RWPE2 (cell line): ENCODE measurements at regions not wholly inside any gene's neighbourhood (a gene's known extent, or its start where the extent isn't known, plus 50 kb on each side); places are given as distances from the start of the nearest gene placed in this dataset.
A peak's percentile ranks its signal among the peaks of the same experiment; 100 is the strongest.

Source experiments
- ATAC-seq: fragments of 200-7000 bp; cut with Tn5 transposase; 3 replicates; pipeline ENCODE4 v1.9.1; 2021; ENCODE audit warnings: low read depth
- DNase-seq: peaks from one replicate; pipeline ENCODE4 v3.0.0-alpha.2; 2020; ENCODE audit warnings: low spot score
- H3K27ac ChIP-seq: fragments of 450-650 bp; 2 replicates; pipeline ENCODE4 v1.5.1; 2017; ENCODE audit warnings: mild to moderate bottlenecking; ENCODE audit not compliant: poor library complexity, severe bottlenecking
- H3K27me3 ChIP-seq: fragments of 250-450 bp; sonication (Bioruptor Pico); 2 replicates; pipeline ENCODE4 v1.5.1; 2021; ENCODE audit warnings: mild to moderate bottlenecking, moderate library complexity; ENCODE audit not compliant: insufficient read depth, poor library complexity, severe bottlenecking
- H3K36me3 ChIP-seq: fragments of 250-450 bp; sonication (Bioruptor Pico); 2 replicates; pipeline ENCODE4 v1.5.1; 2020; ENCODE audit warnings: low read depth, mild to moderate bottlenecking, moderate library complexity
- H3K4me1 ChIP-seq: fragments of 250-450 bp; sonication (Bioruptor Pico); 2 replicates; pipeline ENCODE4 v1.5.1; 2021; ENCODE audit warnings: mild to moderate bottlenecking, moderate library complexity; ENCODE audit not compliant: insufficient read depth, poor library complexity, severe bottlenecking
- H3K4me3 ChIP-seq: fragments of 250-450 bp; sonication (Bioruptor Pico); 2 replicates; pipeline ENCODE4 v1.5.1; 2021; ENCODE audit warnings: mild to moderate bottlenecking, moderate library complexity; ENCODE audit not compliant: severe bottlenecking
- H3K9me3 ChIP-seq: fragments of 250-450 bp; sonication (Bioruptor Pico); 2 replicates; pipeline ENCODE4 v1.5.1; 2021; ENCODE audit warnings: mild to moderate bottlenecking, moderate library complexity; ENCODE audit not compliant: severe bottlenecking
- TF ChIP-seq, protein P1 (sequence below): fragments of 450-650 bp; IDR thresholded peaks from one replicate; pipeline ENCODE4 v1.5.1; 2017; ENCODE audit warnings: mild to moderate bottlenecking, moderate library complexity; ENCODE audit not compliant: poor library complexity, severe bottlenecking

DNA sequence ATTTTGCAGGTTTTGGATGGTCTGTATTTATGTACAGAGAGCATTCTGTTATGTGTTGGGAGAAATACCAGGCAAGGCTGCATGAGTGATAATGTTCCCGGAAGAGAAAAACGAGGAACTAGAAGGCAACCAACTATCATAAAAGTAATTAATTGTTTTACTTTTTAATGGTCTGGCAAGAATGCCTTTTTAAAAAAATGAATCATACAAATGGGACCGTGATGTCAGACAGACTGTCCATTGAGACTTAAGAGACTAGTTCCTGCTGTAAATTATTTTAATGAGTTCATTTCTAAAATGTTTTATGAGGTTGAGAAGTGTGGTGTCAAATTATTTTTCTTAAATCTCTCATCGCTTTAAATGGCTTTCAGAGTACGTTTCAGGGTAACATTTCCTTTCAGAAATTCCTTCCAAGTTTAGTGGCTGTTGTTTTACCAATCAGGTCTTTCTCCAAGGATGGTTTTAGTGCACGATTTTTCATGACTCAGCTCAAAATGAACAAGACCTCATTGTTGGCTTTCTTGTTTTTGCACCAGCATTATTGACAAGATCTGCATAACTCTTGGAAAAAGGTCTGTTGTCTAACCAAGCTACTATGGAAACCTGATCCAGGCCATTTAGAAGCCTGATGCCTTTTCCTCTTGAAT lies 86.1 kb upstream of the ARHGAP5 start:
- Histone ChIP-seq H3K27ac (peak overlapping the region; percentile 96), H3K27me3 (no peaks in the 10 kb centered on the region), H3K4me3 (no peak overlapping the region), H3K36me3 (no peaks in the 10 kb centered on the region), H3K9me3 (peaks cover under 1% of the 10 kb centered on the region), H3K4me1 (peaks cover 29% of the 10 kb centered on the region)
- TF ChIP-seq, protein P1, sequence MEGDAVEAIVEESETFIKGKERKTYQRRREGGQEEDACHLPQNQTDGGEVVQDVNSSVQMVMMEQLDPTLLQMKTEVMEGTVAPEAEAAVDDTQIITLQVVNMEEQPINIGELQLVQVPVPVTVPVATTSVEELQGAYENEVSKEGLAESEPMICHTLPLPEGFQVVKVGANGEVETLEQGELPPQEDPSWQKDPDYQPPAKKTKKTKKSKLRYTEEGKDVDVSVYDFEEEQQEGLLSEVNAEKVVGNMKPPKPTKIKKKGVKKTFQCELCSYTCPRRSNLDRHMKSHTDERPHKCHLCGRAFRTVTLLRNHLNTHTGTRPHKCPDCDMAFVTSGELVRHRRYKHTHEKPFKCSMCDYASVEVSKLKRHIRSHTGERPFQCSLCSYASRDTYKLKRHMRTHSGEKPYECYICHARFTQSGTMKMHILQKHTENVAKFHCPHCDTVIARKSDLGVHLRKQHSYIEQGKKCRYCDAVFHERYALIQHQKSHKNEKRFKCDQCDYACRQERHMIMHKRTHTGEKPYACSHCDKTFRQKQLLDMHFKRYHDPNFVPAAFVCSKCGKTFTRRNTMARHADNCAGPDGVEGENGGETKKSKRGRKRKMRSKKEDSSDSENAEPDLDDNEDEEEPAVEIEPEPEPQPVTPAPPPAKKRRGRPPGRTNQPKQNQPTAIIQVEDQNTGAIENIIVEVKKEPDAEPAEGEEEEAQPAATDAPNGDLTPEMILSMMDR, result no peak
- ATAC-seq (peak; percentile 2; the same call in 1 of the 3 replicates), DNase-seq (no peak)

DNA sequence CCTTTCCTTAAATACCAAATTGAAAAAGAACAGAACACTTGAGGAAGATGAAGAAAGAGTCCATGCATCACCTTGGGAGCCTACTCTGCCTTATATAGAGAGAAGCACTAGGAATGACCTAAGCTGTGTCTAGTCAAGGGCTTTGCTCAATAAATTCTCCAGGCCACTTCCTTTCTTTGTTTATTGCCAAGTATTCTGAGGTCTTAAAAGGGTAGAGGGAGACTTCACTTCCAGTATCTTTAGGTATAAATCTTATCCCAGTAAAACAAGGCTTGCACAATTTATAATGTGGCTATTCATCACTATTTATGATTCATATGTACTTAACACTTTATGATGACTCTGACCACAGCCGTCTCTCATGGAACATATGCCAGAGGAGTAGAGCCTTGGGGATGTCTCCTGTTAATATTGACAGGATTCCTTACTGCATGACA lies 85.1 kb upstream of the ARHGAP5 start:
- no peak overlapping the region for H3K4me3 ChIP-seq
- ATAC-seq (peak; percentile 92), DNase-seq (peak; percentile 77)
- H3K4me1 ChIP-seq, result peaks cover 38% of the 10 kb centered on the region
- H3K36me3 ChIP-seq, result no peaks in the 10 kb centered on the region
- TF ChIP-seq, protein P1, result no peak
- no peaks in the 10 kb centered on the region for H3K9me3 ChIP-seq
- peak overlapping the region; percentile 96 for H3K27ac ChIP-seq
- H3K27me3 ChIP-seq, result no peaks in the 10 kb centered on the region

DNA sequence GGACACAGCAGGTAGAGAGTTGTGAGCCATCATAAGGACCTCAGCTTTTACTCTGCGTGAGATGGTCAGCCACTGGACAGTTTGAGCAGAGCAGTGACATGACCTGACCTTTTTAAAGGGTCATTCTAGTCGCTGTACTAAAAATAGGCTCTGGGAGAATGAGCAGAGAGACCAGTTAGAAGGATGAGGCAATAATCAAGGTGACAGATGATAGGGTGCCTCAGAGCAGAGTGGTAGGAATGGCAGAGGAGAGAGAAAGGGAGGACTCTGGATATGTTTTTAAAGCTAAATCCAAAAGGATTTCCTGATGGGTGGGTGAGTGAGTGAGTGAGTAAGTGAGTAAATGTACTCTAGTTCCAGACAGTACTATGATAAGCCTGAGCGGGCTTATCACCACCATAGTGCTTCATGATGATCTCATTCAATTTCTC lies 83.6 kb upstream of the ARHGAP5 start:
- ATAC-seq, result no peak
- Histone ChIP-seq H3K36me3 (no peaks in the 10 kb centered on the region), H3K9me3 (no peaks in the 10 kb centered on the region), H3K4me3 (no peak overlapping the region), H3K27me3 (no peaks in the 10 kb centered on the region), H3K4me1 (peaks cover 38% of the 10 kb centered on the region), H3K27ac (peak overlapping the region; percentile 96)
- TF ChIP-seq, protein P1, result no peak
- DNase-seq, result no peak

DNA sequence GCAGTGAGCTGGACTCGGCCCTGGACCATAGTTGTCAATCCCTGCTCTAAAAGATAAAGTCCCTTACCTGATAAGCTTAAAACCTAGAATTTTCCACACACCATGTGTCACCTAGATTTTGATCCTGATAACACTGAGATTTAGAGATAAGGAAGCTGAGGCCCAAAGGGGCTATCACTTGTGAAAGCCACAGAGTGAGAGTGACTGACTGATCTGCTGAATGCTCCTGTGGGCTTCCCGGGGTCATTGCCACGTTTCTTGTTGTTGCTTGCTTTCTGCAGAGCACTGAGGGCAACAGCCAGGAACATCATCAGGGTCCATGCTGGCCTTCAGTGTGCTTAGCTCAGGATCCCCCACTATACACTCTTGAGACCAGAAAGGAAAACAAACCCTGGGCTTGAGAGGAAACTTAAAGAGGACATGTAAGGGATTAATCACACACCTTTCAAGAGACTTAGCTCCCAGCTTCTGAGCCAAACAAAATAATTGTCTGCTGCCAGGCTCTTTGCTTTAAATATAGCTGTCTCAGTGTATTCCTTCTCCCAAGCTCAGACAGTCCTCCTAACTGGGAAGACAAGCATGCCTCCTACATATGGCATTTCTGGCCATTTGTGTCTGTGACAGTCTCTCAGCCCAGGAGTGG lies 82.6 kb upstream of the ARHGAP5 start:
- TF ChIP-seq, protein P1, result no peak

DNA sequence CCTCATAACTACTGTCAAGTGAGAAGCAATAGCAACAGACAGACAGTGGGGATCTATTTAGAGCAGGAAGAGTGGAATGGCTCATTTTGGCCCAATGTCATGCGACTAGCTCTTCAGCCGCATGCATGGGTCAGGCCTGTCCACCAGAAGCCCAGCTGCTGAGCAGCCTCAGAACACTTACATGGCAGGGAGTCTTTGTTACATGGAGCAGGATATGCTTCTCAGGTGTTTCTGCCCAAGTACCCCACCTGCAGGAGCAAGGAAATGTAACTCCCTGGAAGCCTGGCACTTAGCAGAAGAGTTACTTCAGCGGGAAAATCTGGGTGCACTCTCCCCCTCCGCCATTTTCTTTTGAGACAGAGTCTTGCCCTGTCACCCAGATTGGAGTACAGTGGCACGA lies 73.5 kb upstream of the ARHGAP5 start:
- Histone ChIP-seq H3K4me1 (peaks cover 25% of the 10 kb centered on the region), H3K4me3 (no peak overlapping the region), H3K27me3 (no peaks in the 10 kb centered on the region), H3K9me3 (no peaks in the 10 kb centered on the region), H3K36me3 (no peaks in the 10 kb centered on the region), H3K27ac (no peak overlapping the region)
- no peak for ATAC-seq
- TF ChIP-seq, protein P1, result no peak
- no peak for DNase-seq

More for the DNA sequence above, 82.6 kb upstream of the ARHGAP5 start:
- peak overlapping the region; percentile 6 for H3K27ac ChIP-seq
- no peak overlapping the region for H3K4me3 ChIP-seq
- no peaks in the 10 kb centered on the region for H3K27me3 ChIP-seq
- H3K4me1 ChIP-seq, result peaks cover 38% of the 10 kb centered on the region
- no peaks in the 10 kb centered on the region for H3K36me3 ChIP-seq
- no peaks in the 10 kb centered on the region for H3K9me3 ChIP-seq
- DNase-seq (no peak), ATAC-seq (no peak)
